HG03520 (cell line): ENCODE measurements at regions not wholly inside any gene's neighbourhood (a gene's known extent, or its start where the extent isn't known, plus 50 kb on each side); places are given as distances from the start of the nearest gene placed in this dataset.
"Not testable (repeated sequence)": the region's sequence is repeated elsewhere in the genome, so short reads cannot be mapped to it uniquely, and the experiment has no call there.

Source experiments
- ATAC-seq: cut with Tn5 transposase; IDR thresholded peaks from one replicate; pipeline ENCODE4 v1.9.1; 2021; ENCODE audit warnings: mild to moderate bottlenecking, moderate library complexity; ENCODE audit not compliant: unreplicated experiment

DNA sequence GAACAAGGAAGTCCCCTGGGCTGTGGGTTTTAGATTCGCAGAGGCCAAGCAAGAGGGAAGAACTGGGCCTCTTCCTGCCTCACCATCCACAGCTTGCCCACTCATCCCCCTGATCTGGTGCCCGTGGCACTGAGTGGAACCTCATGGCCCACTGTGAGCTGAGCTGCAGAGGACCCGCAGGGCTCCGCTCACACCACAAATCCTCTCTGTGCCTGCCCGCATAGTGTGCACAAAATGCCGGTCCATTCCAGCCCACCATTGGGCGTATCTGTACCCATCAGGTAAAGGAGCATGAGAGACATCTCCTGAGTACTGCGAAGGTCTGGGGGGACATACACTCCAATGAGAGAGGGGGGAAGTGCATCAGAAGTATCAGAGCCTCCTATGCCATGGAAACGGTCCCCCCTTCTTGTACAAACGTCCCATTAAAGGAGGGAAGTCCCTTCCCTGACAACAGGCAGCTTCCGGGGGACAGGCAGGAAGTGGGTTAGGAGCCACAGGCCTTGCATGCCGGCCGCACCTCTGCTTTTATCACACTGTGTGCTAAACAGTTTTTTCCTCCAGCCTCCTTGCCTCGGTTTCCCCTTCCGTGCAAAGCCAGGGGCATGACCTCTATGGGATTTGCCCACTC is 309.4 kb upstream of the DIO3 start:
- no peak for ATAC-seq

DNA sequence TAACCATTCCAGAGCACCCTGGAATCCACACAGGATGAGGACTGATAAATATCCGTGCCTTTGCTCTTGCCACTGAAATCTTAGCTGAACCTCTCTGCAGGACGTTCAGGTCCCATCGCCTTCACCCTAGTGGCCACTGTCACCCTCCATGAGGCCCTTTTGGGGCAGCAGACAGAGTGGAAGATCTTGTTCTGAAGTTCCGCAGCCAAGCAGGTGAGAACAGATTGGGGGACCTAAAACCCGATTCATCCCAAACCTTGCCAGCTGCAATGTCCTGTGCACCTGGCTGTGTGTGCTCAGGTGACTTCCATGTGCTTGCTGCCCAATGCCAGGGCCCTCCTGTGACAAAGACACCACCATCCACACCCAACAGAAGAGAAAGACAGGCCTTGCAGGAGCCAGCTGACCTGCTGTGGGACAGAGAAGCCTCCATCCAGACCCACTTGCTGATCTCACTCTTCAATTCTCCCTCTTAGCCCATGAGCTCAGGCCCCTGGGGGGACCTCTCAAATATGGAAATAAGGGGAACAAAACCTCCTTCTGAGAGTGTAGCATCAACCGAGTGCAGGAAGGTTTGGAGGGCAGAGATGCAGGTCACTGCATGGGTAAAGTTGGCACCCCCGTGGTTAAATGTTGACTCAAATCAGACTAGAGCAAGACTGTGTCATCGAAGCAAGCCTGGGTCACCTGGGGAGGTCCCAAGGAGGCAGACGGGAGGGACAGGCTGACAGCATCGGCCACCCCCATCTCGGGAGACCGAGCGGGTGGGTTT is 308.7 kb upstream of the DIO3 start:
- ATAC-seq: no peak

GRCh38 chr14:101253948-101254347 is 307.3 kb upstream of the DIO3 start:
- no peak for ATAC-seq

DNA sequence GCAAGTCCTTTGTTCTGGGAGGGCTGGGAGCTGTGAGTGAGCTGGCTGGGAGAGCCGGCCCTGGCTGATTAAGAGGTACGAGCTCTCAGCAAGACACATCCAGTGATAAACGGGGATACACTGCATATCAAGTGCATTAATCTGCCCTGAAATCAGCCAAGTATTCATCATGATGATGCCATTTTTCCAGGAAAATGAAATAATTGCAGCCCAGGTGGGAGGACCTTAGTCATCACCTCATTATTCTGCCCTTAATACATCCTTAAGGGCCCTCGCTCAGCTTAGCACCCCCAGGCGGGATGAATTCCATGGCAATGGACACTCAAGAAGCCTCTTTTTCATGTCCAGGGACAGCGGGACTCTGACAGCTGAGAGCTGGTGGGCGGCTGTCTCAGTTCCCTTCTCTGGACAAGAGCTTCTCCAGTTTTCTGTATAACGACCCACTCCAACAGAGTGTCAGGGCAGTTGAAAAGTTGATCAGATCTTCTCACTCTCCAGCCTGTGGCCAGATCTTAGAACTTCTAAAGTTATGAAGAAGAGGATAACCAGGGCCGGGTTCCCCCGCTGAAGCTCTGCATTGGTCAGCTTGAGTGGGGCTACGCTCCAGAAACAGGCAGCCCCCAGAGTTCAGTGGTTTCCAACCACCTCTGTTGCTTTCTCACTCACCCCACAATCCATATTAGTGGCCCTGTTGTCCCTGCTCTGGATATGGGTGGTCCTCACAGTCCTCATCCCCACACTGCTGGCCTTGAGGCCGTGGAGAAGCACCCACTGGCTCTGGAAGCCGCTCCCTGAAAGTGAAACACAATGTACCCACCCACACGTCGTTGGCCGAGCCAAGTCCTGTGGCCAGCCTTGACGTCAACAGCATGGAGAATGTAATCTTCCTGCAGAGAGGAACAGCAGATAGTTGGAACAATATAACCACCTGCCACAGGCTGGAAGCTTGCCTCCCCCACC is 306.2 kb upstream of the DIO3 start:
- no peak for ATAC-seq

GRCh38 chr14:101255765-101256125 is 305.6 kb upstream of the DIO3 start:
- ATAC-seq: no peak

DNA sequence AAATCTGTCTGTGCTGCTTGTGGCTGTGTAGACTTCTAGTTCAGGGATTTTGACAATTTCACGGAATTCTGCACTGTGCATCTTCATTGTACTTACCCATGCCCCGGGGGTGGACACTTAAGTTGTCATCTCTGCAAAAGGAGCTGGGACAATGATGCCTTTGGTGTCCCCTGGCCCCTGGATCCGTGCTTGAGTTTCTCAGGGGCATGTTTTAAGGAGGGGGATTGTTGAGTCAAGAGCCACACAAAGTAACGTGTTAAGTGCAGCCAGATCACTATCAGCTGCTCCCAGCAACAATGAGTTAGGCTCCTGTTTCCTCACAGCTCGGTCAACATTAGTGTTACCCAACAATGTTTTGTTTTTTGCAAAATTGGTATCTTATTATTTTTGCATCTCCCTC is 305.0 kb upstream of the DIO3 start:
- ATAC-seq: no peak

DNA sequence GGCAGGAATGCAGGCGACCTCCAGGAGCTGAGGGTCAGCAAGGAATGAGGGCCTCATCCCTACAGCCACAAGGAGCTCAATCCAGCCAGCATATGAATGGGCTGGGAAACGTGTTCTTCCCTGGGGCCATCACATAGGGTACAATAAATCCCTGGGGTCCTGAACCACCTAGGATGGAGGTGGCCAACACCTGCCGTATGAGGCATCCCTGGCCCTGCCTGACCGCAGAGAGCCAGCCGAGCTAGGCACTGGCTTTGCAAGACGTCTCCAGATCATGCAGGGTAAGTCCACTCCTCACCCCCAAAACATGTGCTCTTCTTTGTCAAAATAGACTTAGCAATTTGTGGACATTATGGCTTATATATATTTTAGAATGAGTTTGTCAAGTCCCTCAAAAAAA is 303.7 kb upstream of the DIO3 start:
- ATAC-seq: no peak

GRCh38 chr14:101259748-101260147 is 301.5 kb upstream of the DIO3 start:
- ATAC-seq: no peak

DNA sequence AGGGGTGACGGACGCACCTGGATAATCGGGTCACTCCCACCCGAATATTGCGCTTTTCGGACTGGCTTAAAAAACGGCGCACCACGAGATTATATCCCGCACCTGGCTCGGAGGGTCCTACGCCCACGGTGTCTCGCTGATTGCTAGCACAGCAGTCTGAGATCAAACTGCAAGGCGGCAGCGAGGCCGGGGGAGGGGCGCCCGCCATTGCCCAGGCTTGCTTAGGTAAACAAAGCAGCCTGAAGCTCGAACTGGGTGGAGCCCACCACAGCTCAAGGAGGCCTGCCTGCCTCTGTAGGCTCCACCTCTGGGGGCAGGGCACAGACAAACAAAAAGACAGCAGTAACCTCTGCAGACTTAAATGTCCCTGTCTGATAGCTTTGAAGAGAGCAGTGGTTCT is 294.9 kb upstream of the DIO3 start:
- ATAC-seq: not testable (repeated sequence)

DNA sequence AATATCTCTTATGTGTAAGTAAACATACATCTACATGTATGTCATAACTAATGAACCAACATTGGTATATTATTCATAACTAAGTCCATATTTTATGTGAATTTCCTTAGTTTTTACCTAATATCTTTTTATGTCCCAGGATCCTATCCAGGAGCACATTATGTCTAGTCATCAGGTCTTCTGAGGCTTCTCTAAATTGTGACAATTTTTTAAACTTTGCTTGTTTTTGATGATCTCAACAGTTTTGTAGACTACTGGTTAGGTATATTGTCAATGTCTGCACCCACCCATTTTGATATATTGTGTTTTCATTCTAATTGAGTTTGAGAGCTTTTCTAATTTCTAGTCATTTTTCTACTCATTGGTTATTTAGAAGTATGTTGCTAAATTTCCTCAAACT is 288.2 kb upstream of the DIO3 start:
- no peak for ATAC-seq

GRCh38 chr14:101276309-101277091 is 284.8 kb upstream of the DIO3 start:
- ATAC-seq: no peak

DNA sequence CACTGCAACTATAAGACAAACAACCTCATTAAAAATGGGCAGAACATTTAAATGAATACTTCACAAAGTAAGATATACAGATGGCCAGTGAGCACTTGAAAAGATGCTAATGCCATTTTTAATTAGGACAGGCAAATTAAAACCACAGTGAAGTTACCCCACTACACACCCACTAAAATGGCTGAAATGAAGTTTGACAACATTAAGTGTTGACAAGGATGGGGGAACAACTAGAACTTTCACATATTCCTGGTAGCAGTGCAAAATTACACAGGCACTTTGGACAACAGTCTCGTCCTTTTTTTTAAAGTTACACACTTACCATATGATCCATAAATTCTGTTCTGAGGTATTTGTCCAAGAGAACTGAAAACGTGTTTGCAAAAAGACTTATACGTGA is 278.9 kb upstream of the DIO3 start:
- ATAC-seq: no peak

DNA sequence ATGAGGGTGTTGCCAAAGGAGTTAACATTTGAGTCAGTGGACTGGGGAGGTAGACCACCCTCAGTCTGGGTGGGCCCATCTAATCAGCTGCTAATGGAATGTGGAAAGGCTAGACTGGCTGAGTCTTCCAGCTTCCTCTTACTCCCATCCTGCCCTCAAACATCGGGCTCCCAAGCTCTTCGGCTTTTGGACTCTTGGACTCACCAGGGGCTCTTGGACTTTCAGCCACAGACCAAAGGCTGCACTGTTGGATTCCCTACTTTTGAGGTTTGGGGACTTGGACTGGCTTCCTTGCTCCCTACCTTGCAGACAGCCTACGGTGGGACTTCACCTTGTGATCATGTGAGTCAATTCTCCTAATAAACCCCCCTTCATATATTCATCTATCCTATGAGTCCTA is 276.6 kb upstream of the DIO3 start:
- ATAC-seq: no peak

GRCh38 chr14:101286271-101287018 is 274.9 kb upstream of the DIO3 start:
- ATAC-seq: no peak

DNA sequence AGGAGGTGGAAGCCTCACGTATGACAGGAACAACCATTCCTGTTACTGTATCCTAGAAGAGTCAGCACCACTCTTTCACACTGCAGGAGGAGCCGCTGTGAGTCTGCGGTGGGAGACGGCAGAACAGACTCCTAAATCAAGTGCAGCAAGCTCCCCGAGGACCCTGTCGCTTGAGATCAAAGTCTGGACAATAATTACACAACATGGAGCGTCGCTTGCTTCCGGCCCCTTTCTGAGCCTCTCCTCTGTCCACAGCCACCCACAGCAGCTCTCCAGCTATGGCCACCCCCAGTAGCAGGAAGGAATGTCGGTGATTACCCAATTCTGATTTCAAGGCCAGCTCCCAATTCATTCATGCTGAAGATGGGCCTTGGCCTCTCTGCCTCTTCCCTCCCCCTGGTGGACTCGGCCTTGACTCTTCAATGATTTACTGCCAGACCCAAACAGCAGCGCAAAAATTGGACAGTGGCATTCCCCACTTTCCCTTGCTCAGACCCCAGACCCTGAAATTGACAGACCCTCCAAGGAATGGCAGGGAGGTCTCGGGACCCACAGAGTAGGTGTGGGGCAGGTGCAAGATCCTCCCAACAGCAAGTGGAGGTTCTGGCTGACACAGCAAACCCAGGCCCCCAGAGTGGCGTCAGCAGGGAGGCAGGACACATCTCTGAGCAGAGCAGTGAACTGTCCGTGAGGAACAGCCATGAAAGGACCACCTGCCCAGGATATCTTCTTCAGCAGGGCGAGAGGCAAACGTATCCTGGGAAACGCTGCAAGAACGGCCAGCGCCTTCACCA is 272.7 kb upstream of the DIO3 start:
- no peak for ATAC-seq

DNA sequence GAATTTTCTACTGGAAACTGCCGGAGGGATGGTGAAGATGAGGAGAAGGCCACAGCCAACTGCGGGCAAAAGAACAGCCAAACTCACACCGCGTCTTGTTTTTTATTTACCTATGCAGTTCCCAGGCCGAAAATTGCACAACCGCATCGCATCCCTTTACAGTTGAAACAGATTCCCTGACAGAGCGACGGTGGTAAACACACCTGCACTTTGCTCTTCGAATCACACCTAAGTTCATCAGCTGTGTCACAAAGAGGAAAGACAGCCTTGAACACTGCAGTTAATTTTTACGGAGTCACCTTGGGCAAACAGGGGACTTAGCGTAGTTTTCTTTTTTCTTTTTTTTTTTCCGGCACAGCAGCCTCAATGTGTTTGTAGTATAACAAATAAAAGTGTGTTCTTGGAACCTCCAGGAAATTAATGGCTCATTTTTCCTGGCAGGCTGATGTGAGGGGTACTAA is 272.0 kb upstream of the DIO3 start:
- ATAC-seq: no peak

GRCh38 chr14:101289911-101290310 is 271.4 kb upstream of the DIO3 start:
- ATAC-seq: no peak

DNA sequence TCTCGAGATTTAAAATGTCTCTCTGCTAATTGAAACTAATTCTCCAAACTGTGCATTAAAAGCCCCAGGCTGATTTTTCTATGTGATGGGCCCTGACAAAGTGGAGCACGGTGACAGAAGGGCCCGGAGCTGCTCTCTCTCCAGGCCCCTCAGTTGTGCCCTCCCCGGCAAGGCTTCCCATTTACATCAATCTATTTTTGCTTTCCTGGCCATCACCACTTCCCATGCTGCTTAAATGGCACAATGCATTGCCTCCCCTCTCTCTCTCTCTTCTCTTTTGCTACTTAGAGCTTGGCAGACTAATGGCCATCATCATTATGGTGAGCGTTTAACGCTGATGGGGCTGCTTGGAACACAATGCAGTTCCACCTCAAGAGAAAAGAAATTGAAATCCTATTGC is 270.7 kb upstream of the DIO3 start:
- no peak for ATAC-seq

DNA sequence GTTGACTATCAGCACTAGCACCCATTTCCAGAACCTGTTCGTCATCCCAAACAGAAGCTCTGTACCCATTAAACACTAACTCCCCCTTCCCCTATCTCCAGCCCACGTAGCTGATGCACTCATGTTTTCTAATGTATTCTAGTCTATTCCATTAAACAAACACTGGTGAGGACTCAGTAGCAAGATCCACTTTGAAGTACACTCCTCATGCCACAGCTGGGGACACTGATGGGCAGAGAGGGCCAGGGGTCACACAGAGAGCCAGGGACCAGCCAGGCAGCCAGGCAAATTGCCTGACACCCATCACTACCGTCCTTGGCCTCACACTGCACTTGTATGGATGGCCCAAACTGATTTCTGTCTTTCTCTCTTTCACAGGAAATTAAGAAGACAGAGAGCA is 269.9 kb upstream of the DIO3 start:
- no peak for ATAC-seq
